ENCODE measurements at regions not wholly inside any gene's neighbourhood (a gene's known extent, or its start where the extent isn't known, plus 50 kb on each side); places are given as distances from the start of the nearest gene placed in this dataset.

GRCh38 chr10:109173937-109174336 lies 749.4 kb downstream of the XPNPEP1 start:
- no peaks in the 10 kb centered on the region for H3K4me1 Mint-ChIP-seq
- ATAC-seq, result no peak

GRCh38 chr10:109173121-109173520 lies 750.2 kb downstream of the XPNPEP1 start:
- H3K27me3 Mint-ChIP-seq, result no peaks in the 10 kb centered on the region
- no peak for ATAC-seq
- H3K9me3 Mint-ChIP-seq, result peaks cover 0 to 13% of the 10 kb centered on the region in 2 donors
- no peak overlapping the region for H3K27ac Mint-ChIP-seq
- no peak overlapping the region for H3K4me3 Mint-ChIP-seq
- no peak for DNase-seq
- H3K4me1 Mint-ChIP-seq, result no peaks in the 10 kb centered on the region

More at GRCh38 chr10:109173937-109174336, 749.4 kb downstream of the XPNPEP1 start:
- no peak for DNase-seq
- H3K9me3 Mint-ChIP-seq, result peaks cover 0 to 13% of the 10 kb centered on the region in 2 donors
- no peak overlapping the region for H3K27ac Mint-ChIP-seq
- H3K4me3 Mint-ChIP-seq, result no peak overlapping the region
- H3K27me3 Mint-ChIP-seq, result no peaks in the 10 kb centered on the region

GRCh38 chr10:109166935-109167334 lies 756.4 kb downstream of the XPNPEP1 start:
- Mint-ChIP-seq H3K27me3 (no peaks in the 10 kb centered on the region), H3K4me3 (no peak overlapping the region), H3K27ac (no peak overlapping the region), H3K9me3 (peaks cover 8 to 17% of the 10 kb centered on the region in 2 donors), H3K4me1 (no peaks in the 10 kb centered on the region)
- ATAC-seq, result no peak
- DNase-seq, result no peak

- no peak for ATAC-seq
- H3K4me1 Mint-ChIP-seq, result no peaks in the 10 kb centered on the region
- DNase-seq, result no peak
- peaks cover 8 to 17% of the 10 kb centered on the region in 2 donors for H3K9me3 Mint-ChIP-seq
- no peak overlapping the region for H3K27ac Mint-ChIP-seq
- H3K4me3 Mint-ChIP-seq, result no peak overlapping the region
- no peaks in the 10 kb centered on the region for H3K27me3 Mint-ChIP-seq
Observed at GRCh38 chr10:109159351-109159750, 764.0 kb downstream of the XPNPEP1 start.

- H3K27ac Mint-ChIP-seq, result no peak overlapping the region
- no peaks in the 10 kb centered on the region for H3K4me1 Mint-ChIP-seq
- ATAC-seq (no peak), DNase-seq (no peak)
- no peak overlapping the region for H3K4me3 Mint-ChIP-seq
- H3K9me3 Mint-ChIP-seq, result peaks cover 6 to 17% of the 10 kb centered on the region in 2 donors
- no peaks in the 10 kb centered on the region for H3K27me3 Mint-ChIP-seq
Observed at GRCh38 chr10:109156396-109156795, 766.9 kb downstream of the XPNPEP1 start.

GRCh38 chr10:109149666-109150350 lies 773.5 kb downstream of the XPNPEP1 start:
- Mint-ChIP-seq H3K9me3 (peaks cover 15 to 24% of the 10 kb centered on the region in 2 donors), H3K27me3 (no peaks in the 10 kb centered on the region), H3K4me3 (no peak overlapping the region), H3K27ac (no peak overlapping the region), H3K4me1 (no peaks in the 10 kb centered on the region)
- ATAC-seq (no peak), DNase-seq (no peak)

GRCh38 chr10:109127363-109127762 lies 795.9 kb downstream of the XPNPEP1 start:
- Mint-ChIP-seq H3K9me3 (peaks cover 0 to 2% of the 10 kb centered on the region in 2 donors), H3K27ac (no peak overlapping the region), H3K4me1 (no peaks in the 10 kb centered on the region), H3K27me3 (no peaks in the 10 kb centered on the region), H3K4me3 (no peak overlapping the region)
- ATAC-seq (no peak), DNase-seq (no peak)

GRCh38 chr10:109126541-109126940 lies 796.8 kb downstream of the XPNPEP1 start:
- DNase-seq, result no peak
- Mint-ChIP-seq H3K4me1 (no peaks in the 10 kb centered on the region), H3K27ac (no peak overlapping the region), H3K4me3 (no peak overlapping the region), H3K9me3 (no peaks in the 10 kb centered on the region), H3K27me3 (no peaks in the 10 kb centered on the region)
- ATAC-seq, result no peak

GRCh38 chr10:109126016-109126415 lies 797.3 kb downstream of the XPNPEP1 start:
- no peak overlapping the region for H3K4me3 Mint-ChIP-seq
- no peaks in the 10 kb centered on the region for H3K27me3 Mint-ChIP-seq
- no peaks in the 10 kb centered on the region for H3K4me1 Mint-ChIP-seq
- H3K27ac Mint-ChIP-seq, result no peak overlapping the region
- no peak for DNase-seq
- no peaks in the 10 kb centered on the region for H3K9me3 Mint-ChIP-seq
- no peak for ATAC-seq

- no peak for ATAC-seq
- Mint-ChIP-seq H3K4me3 (no peak overlapping the region), H3K27ac (no peak overlapping the region), H3K9me3 (peaks cover 7 to 25% of the 10 kb centered on the region in 2 donors), H3K27me3 (no peaks in the 10 kb centered on the region), H3K4me1 (no peaks in the 10 kb centered on the region)
- no peak for DNase-seq
Observed at GRCh38 chr10:109115179-109115578, 808.1 kb downstream of the XPNPEP1 start.

GRCh38 chr10:109114579-109114978 lies 808.7 kb downstream of the XPNPEP1 start:
- no peak for DNase-seq
- no peak overlapping the region for H3K4me3 Mint-ChIP-seq
- no peak for ATAC-seq
- no peaks in the 10 kb centered on the region for H3K27me3 Mint-ChIP-seq
- no peak overlapping the region for H3K27ac Mint-ChIP-seq
- peaks cover 7 to 25% of the 10 kb centered on the region in 2 donors for H3K9me3 Mint-ChIP-seq
- H3K4me1 Mint-ChIP-seq, result no peaks in the 10 kb centered on the region

GRCh38 chr10:109106604-109107003 lies 816.7 kb downstream of the XPNPEP1 start:
- no peak overlapping the region for H3K27ac Mint-ChIP-seq
- H3K4me1 Mint-ChIP-seq, result no peaks in the 10 kb centered on the region
- H3K27me3 Mint-ChIP-seq, result no peaks in the 10 kb centered on the region
- DNase-seq (no peak), ATAC-seq (no peak)
- H3K4me3 Mint-ChIP-seq, result no peak overlapping the region
- H3K9me3 Mint-ChIP-seq, result peaks cover 0 to 15% of the 10 kb centered on the region in 2 donors

- no peaks in the 10 kb centered on the region for H3K27me3 Mint-ChIP-seq
- H3K4me3 Mint-ChIP-seq, result no peak overlapping the region
- DNase-seq (no peak), ATAC-seq (no peak)
- no peaks in the 10 kb centered on the region for H3K4me1 Mint-ChIP-seq
- peaks cover 0 to 15% of the 10 kb centered on the region in 2 donors for H3K9me3 Mint-ChIP-seq
- H3K27ac Mint-ChIP-seq, result no peak overlapping the region
Observed at GRCh38 chr10:109105725-109106124, 817.6 kb downstream of the XPNPEP1 start.

GRCh38 chr10:109104806-109105205 lies 818.5 kb downstream of the XPNPEP1 start:
- H3K27me3 Mint-ChIP-seq, result no peaks in the 10 kb centered on the region
- DNase-seq (no peak), ATAC-seq (no peak)
- H3K27ac Mint-ChIP-seq, result no peak overlapping the region
- H3K4me3 Mint-ChIP-seq, result no peak overlapping the region
- no peaks in the 10 kb centered on the region for H3K4me1 Mint-ChIP-seq
- peaks cover 0 to 15% of the 10 kb centered on the region in 2 donors for H3K9me3 Mint-ChIP-seq

- H3K4me1 Mint-ChIP-seq, result no peaks in the 10 kb centered on the region
- peaks cover 0 to 15% of the 10 kb centered on the region in 2 donors for H3K9me3 Mint-ChIP-seq
- no peaks in the 10 kb centered on the region for H3K27me3 Mint-ChIP-seq
- H3K27ac Mint-ChIP-seq, result no peak overlapping the region
- ATAC-seq, result no peak
- H3K4me3 Mint-ChIP-seq, result no peak overlapping the region
- no peak for DNase-seq
Observed at GRCh38 chr10:109103278-109103677, 820.0 kb downstream of the XPNPEP1 start.

GRCh38 chr10:109089779-109090178 lies 833.5 kb downstream of the XPNPEP1 start:
- H3K4me1 Mint-ChIP-seq, result no peaks in the 10 kb centered on the region
- peaks cover 8 to 36% of the 10 kb centered on the region in 2 donors for H3K9me3 Mint-ChIP-seq
- no peaks in the 10 kb centered on the region for H3K27me3 Mint-ChIP-seq
- no peak overlapping the region for H3K4me3 Mint-ChIP-seq
- DNase-seq, result no peak
- H3K27ac Mint-ChIP-seq, result no peak overlapping the region
- ATAC-seq, result no peak

- no peak for DNase-seq
- Mint-ChIP-seq H3K27me3 (no peaks in the 10 kb centered on the region), H3K27ac (no peak overlapping the region), H3K9me3 (peaks cover 12 to 16% of the 10 kb centered on the region in 2 donors), H3K4me1 (no peaks in the 10 kb centered on the region), H3K4me3 (no peak overlapping the region)
- no peak for ATAC-seq
Observed at GRCh38 chr10:109071539-109071938, 851.8 kb downstream of the XPNPEP1 start.

Measured in stimulated activated naive CD8-positive, alpha-beta T cell treated with anti-CD3 and anti-CD28 coated beads, Interleukin-15, amount 100 ng/mL, for 72 hours (primary cell).